GM12892 (cell line): ENCODE measurements at regions not wholly inside any gene's neighbourhood (a gene's known extent, or its start where the extent isn't known, plus 50 kb on each side); places are given as distances from the start of the nearest gene placed in this dataset.

Experiments used
- POLR2A ChIP-seq: IDR thresholded peaks from 2 replicates; pipeline ENCODE4 v1.6.1; 2011; ENCODE audit warnings: low read depth, low read length, control low read depth
- POLR2AphosphoS5 ChIP-seq: IDR thresholded peaks from 2 replicates; pipeline ENCODE4 v1.6.1; 2011; ENCODE audit warnings: low read depth, low read length, control low read depth
- TAF1 ChIP-seq: IDR thresholded peaks from 2 replicates; pipeline ENCODE4 v1.6.1; 2011; ENCODE audit warnings: low read depth, mild to moderate bottlenecking, control low read depth, low read length, borderline replicate concordance

- no peak for TF ChIP-seq POLR2A
- TF ChIP-seq POLR2AphosphoS5 = no peak
- no peak for TF ChIP-seq TAF1
These were observed 343.5 kb upstream of the FOXK1 start for GRCh38 chr7:4338556-4338955.
